Endothelial cell of umbilical vein (primary cell): ENCODE measurements at regions not wholly inside any gene's neighbourhood (a gene's known extent, or its start where the extent isn't known, plus 50 kb on each side); places are given as distances from the start of the nearest gene placed in this dataset.

Source experiments
- CTCF ChIP-seq, 2 donors: IDR thresholded peaks; 1 replicate in 1 of 2; 2 replicates in 1 of 2; pipeline ENCODE4 v1.5.1; 2011; ENCODE audit warnings: low read length in 2 of 2, mild to moderate bottlenecking in 2 of 2, moderate library complexity in 2 of 2, control low read depth in 1 of 2, inconsistent platforms in 1 of 2, low read depth in 1 of 2; ENCODE audit not compliant: insufficient read depth in 1 of 2; ENCODE audit errors: extremely low read depth in 1 of 2
- EZH2 ChIP-seq: IDR thresholded peaks from 2 replicates; pipeline ENCODE4 v1.6.1; 2012; ENCODE audit warnings: borderline replicate concordance, low read depth, mild to moderate bottlenecking, moderate library complexity, low read length, inconsistent platforms; ENCODE audit not compliant: severe bottlenecking
- MYC ChIP-seq: IDR thresholded peaks from one replicate; pipeline ENCODE4 v1.6.1; 2011; ENCODE audit warnings: mild to moderate bottlenecking, low read depth, low read length
- POLR2A ChIP-seq: IDR thresholded peaks from 2 replicates; pipeline ENCODE4 v1.6.1; 2012; ENCODE audit warnings: low read depth, mild to moderate bottlenecking, control low read depth, low read length
- POLR2AphosphoS5 ChIP-seq: IDR thresholded peaks from 2 replicates; pipeline ENCODE4 v1.6.1; 2012; ENCODE audit warnings: low read depth, mild to moderate bottlenecking, control low read depth, low read length, moderate library complexity; ENCODE audit not compliant: insufficient read depth

GRCh38 chr20:21982559-21982958 lies 277.1 kb downstream of the PAX1 start:
- TF ChIP-seq POLR2A = no peak
- no peak for TF ChIP-seq POLR2AphosphoS5
- TF ChIP-seq CTCF (IDR thresholded peaks at IDR 0.05; ENCODE audit: extremely low read depth in 1 of 2, insufficient read depth in 1 of 2, low read depth in 1 of 2, low read length in 2 of 2) = no peak
- no peak for TF ChIP-seq EZH2
- no peak for TF ChIP-seq MYC
